ENCODE measurements at regions not wholly inside any gene's neighbourhood (a gene's known extent, or its start where the extent isn't known, plus 50 kb on each side); places are given as distances from the start of the nearest gene placed in this dataset.

GRCh38 chr12:111226680-111227079 lies 142.2 kb downstream of the PHETA1 start:
- TF ChIP-seq CTCF (IDR thresholded peaks at IDR 0.05) (no peak), POLR2A (IDR thresholded peaks at IDR 0.05) (no peak)
